ENCODE measurements at regions not wholly inside any gene's neighbourhood (a gene's known extent, or its start where the extent isn't known, plus 50 kb on each side); places are given as distances from the start of the nearest gene placed in this dataset.

DNA sequence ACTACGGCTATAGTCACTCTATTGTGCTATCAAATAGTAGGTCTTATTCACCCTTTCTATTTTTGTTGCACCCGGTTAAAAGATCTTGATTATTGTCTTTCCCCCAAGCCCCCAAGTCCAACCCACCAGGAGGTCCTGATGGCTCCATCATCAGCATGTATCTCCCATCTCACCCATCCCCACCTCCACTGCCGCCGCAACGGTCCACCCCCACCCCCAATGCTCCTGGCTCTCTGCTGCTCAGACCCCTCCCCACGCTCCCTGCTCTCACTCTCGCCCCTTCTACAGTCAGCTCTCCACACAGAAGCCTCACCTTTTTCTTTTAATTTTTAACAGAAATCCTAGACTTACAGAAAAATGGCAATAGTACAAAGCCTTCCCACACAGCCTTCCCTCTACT lies 51.5 kb upstream of the SH3PXD2B start:
- Histone ChIP-seq H3K27ac (no peak overlapping the region), H3K4me1 (peaks cover 0 to 3% of the 10 kb centered on the region in 2 donors), H3K9me3 (no peaks in the 10 kb centered on the region), H3K4me3 (no peak overlapping the region), H3K36me3 (no peaks in the 10 kb centered on the region), H3K27me3 (no peaks in the 10 kb centered on the region)
- TF ChIP-seq, protein P1, sequence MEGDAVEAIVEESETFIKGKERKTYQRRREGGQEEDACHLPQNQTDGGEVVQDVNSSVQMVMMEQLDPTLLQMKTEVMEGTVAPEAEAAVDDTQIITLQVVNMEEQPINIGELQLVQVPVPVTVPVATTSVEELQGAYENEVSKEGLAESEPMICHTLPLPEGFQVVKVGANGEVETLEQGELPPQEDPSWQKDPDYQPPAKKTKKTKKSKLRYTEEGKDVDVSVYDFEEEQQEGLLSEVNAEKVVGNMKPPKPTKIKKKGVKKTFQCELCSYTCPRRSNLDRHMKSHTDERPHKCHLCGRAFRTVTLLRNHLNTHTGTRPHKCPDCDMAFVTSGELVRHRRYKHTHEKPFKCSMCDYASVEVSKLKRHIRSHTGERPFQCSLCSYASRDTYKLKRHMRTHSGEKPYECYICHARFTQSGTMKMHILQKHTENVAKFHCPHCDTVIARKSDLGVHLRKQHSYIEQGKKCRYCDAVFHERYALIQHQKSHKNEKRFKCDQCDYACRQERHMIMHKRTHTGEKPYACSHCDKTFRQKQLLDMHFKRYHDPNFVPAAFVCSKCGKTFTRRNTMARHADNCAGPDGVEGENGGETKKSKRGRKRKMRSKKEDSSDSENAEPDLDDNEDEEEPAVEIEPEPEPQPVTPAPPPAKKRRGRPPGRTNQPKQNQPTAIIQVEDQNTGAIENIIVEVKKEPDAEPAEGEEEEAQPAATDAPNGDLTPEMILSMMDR (IDR thresholded peaks at IDR 0.05), result no peak
- TF ChIP-seq POLR2A (IDR thresholded peaks at IDR 0.05), result no peak
- peak; percentile 10 to 11 for DNase-seq
- intact Hi-C loops (cut with DNase I; ENCODE audit: low total_unique reads), result loop anchor here (10.0 kb wide), 1 partner anchor 69 kb away; no protein-coding TSS in a partner anchor

DNA sequence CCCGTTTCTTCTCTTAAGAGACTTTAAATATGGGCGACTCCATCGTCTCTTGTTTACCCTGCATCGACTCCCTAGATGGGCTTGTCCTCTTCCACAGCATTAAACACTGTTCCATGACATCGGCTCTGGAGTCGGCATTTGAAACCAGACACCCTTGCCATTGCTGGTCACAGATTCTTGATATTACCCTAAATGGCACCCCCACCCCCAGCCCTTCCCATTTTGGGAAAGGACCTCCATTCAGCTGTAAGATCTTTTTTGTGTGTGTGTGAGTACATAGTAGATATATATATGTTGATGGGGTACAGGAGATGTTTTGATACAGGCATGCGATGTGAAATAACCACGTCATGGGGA lies 51.1 kb upstream of the SH3PXD2B start:
- DNase-seq, result peak; percentile 7 to 10
- Histone ChIP-seq H3K4me1 (peaks cover 0 to 3% of the 10 kb centered on the region in 2 donors), H3K36me3 (no peaks in the 10 kb centered on the region), H3K27me3 (no peaks in the 10 kb centered on the region), H3K27ac (peak overlapping the region; percentile 25 to 67), H3K9me3 (no peaks in the 10 kb centered on the region), H3K4me3 (no peak overlapping the region)
- TF ChIP-seq POLR2A (IDR thresholded peaks at IDR 0.05), result no peak
- TF ChIP-seq, protein P1 (IDR thresholded peaks at IDR 0.05), result no peak
- intact Hi-C loops (cut with DNase I; ENCODE audit: low total_unique reads), result loop anchor here (10.0 kb wide), 1 partner anchor 69 kb away; no protein-coding TSS in a partner anchor

DNA sequence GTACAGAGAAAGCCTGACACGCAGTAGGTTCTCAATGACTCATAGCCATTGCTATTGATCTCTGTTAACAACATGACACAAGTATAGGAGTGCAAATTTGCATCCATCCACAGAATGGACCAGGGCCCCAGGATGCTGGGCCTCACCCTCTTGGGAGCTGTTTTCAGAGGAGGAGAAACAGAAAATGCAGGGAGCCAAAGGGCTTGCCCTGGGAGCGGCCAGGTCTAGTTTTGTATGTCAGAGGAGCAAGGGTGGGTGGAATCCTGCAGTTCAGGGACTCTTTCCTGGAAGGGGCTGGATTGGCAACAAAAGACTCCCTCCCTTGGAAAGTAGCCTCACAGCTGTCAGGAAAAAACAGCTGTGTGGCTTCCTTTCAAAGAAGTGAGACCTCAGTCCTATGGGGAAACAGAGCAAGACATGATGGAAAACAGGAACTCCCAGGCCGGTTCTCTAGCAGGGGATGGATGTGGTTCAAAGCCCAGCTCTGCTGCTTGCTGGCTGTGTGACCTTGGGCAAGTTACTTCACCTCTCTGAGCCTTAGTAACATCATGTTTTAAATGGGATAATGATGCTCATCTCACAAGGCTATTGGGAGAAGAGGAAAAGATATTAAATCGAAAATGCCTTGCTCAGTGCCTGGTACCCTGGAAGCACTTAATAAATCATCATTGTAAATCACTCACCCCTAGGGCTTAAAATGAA lies 50.5 kb upstream of the SH3PXD2B start:
- H3K4me3 ChIP-seq, result no peak overlapping the region
- H3K4me1 ChIP-seq, result peaks cover 0 to 3% of the 10 kb centered on the region in 2 donors
- H3K36me3 ChIP-seq, result no peaks in the 10 kb centered on the region
- intact Hi-C loops (cut with DNase I; ENCODE audit: low total_unique reads), result loop anchor here (10.0 kb wide), 1 partner anchor 70 kb away; no protein-coding TSS in a partner anchor
- TF ChIP-seq, protein P1 (IDR thresholded peaks at IDR 0.05), result no peak
- TF ChIP-seq POLR2A (IDR thresholded peaks at IDR 0.05), result no peak
- H3K27me3 ChIP-seq, result no peaks in the 10 kb centered on the region
- peak overlapping the region; percentile 67 to 75 for H3K27ac ChIP-seq
- peak; percentile 54 to 72 for DNase-seq
- no peaks in the 10 kb centered on the region for H3K9me3 ChIP-seq

DNA sequence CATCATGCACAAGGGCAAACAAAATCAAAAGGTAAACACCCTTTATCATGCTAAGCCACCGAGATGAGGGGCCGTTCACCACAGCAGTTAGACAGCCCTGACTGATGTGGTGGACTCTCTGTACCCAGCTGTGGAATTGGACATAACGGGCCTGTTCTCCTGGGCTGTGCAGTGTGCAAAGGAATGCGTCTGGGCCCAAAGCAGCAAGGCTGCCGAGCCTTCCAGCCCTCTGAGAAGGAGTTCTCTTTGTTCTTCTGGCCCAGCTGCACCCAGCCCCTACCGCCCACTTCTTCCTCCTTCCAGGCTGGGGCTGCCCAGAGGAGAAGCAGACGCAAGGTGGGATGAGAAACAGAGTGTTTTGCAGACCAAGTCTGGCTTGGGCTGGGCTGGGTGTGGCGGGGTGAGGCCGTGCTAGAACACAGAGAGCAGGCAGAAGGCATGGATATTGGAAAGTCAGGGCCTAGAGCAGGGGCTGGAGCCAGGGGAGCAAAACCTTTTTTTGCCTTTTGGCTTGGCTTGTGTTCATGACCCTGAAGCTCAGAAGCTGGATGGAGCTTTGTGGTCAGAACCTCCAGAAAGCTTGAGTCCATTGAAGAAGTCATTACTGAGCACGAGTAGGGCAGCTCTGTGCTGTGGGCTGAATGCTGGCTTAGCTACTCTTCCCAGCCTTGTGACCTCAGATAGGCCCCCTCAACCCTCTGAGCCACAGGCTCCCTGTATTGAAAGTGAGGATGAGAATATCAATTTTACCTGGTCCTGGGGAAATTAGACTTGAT lies 49.8 kb upstream of the SH3PXD2B start:
- Histone ChIP-seq H3K27me3 (no peaks in the 10 kb centered on the region), H3K9me3 (no peaks in the 10 kb centered on the region), H3K4me3 (no peak overlapping the region), H3K27ac (peak overlapping the region; percentile 67 to 75), H3K4me1 (peaks cover 0 to 3% of the 10 kb centered on the region in 2 donors), H3K36me3 (no peaks in the 10 kb centered on the region)
- TF ChIP-seq POLR2A (IDR thresholded peaks at IDR 0.05), result no peak
- TF ChIP-seq, protein P1 (IDR thresholded peaks at IDR 0.05), result no peak
- peak; percentile 46 to 63 for DNase-seq
- intact Hi-C loops (cut with DNase I; ENCODE audit: low total_unique reads), result loop anchor here (10.0 kb wide), 1 partner anchor 71 kb away; no protein-coding TSS in a partner anchor
